ENCODE measurements at regions not wholly inside any gene's neighbourhood (a gene's known extent, or its start where the extent isn't known, plus 50 kb on each side); places are given as distances from the start of the nearest gene placed in this dataset.
"Not testable (repeated sequence)": the region's sequence is repeated elsewhere in the genome, so short reads cannot be mapped to it uniquely, and the experiment has no call there.

GRCh38 chrX:129071390-129071789 lies 451.9 kb downstream of the SMARCA1 start:
- no peak for DNase-seq

- no peak for DNase-seq
Measured at GRCh38 chrX:129065895-129066294, 457.4 kb downstream of the SMARCA1 start.

GRCh38 chrX:129058405-129058804 lies 464.9 kb downstream of the SMARCA1 start:
- DNase-seq = no peak

- DNase-seq = no peak
Measured at GRCh38 chrX:129043138-129043537, 480.2 kb downstream of the SMARCA1 start.

GRCh38 chrX:129041319-129041718 lies 482.0 kb downstream of the SMARCA1 start:
- DNase-seq = no peak

GRCh38 chrX:129040124-129040523 lies 483.2 kb downstream of the SMARCA1 start:
- no peak for DNase-seq

DNA sequence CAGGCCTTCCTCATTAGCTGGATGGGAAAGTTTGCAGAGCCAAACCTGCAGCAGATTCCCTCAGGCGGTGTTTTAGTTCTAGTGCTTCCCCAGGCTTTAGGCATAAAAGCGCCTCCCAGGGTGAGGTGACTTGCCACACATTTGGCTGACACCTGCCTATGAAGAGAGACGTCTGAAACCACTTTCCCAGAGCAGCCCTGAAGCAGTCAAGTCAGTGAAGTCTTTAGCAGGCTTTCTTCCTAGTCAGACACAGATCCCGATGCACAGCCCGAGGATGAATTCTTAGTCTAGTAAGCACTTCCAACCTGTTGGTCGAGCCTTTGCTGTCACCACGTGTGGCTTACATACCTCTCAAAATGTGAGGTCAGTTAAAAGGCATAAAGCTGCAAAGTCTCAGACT lies 484.1 kb downstream of the SMARCA1 start:
- DNase-seq = no peak

DNA sequence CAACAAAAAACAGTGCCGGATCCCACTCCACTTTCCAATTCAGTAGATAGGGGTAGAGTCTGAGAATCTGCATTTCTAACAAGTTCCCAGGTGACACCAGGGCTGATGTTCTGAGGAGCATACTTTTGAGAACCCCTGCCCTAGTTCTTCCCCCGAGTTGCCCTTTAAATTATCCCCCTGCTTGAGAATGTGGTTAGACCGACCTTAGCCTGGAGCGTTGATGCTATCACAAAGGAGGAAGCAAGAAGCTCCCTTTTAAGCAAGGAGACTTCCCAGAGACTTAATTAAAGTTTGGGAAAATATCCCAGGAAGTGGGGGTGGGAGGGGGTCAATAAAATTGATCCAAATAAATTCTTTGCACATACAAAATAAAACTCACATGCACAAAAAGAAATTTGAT lies 485.9 kb downstream of the SMARCA1 start:
- DNase-seq = no peak

DNA sequence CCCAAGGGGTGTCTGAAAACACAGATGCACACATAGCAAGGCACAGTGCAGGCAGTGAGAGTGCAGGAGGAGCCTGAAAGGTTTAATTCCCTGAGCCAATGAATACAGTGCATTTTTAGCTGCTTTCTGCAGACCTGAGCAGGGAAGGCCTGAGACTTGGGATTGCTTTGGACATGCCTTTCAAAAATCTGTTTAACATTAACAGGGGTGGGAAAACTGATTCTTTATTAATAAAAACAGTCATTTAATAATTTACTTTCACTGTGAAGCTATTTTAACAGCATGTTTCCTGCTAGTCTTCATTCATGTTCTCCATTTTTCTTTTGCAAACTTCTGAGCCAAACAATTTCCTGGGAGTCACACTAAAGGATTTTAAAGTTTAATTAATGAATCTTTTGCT lies 488.1 kb downstream of the SMARCA1 start:
- no peak for DNase-seq

DNA sequence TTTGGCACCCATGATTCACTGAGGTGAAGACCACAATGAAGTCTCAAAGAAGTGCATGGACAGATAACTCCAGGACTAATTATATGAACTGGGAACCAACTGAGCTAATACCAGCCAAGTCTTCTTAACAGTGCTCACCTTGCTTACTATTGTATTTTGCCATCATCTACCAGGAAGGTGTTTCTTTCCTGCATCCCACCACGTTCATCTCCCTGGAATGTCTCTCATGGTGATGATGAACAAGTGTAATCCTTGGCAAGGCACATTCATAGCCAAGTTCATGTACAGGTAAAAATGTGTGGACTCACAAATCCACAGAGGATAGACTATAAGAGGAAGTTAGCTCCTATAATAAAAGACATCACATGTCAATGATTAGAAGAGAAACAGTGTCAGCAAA lies 489.1 kb downstream of the SMARCA1 start:
- no peak for DNase-seq

DNA sequence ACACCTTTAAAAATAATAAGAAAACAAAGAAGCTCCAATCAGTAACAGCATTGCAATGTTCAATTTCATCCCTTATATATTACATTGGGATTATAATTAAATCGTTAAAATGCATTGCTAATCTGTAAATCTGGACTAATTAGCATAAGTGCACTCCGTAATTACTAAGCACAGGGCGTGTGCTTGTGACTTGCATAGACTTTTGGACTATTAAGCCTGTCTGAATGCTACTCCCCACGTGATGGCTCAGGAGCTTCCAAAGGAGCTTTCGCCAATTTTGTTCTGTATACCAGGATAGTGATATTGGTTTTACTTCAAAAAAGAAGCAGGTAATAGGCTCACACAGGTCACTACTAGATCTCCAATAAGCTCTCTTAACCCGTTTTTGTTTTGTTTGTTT lies 497.1 kb downstream of the SMARCA1 start:
- no peak for DNase-seq

- no peak for DNase-seq
Measured at GRCh38 chrX:129025376-129025775, 497.9 kb downstream of the SMARCA1 start.

GRCh38 chrX:129019412-129019811 lies 503.9 kb downstream of the SMARCA1 start:
- no peak for DNase-seq

DNA sequence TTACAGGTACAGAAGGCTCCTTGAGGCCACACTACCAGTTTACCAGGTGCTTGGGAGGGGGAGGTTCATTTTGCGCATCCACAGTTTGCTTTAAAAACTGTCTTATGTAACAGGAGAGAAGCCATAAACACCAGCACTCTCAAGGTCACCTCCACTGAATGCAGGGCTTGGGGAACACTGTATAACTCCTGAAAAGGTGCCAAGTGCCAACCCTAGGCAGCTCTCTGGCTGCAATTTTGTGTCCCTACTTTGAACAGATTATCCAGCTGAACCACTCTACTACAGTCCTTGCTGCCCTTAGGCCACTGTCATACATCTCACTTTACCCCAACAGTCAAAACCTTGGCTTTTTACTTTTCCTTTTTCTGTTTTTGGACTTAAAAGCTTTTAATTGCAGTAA lies 507.9 kb downstream of the SMARCA1 start:
- no peak for DNase-seq

DNA sequence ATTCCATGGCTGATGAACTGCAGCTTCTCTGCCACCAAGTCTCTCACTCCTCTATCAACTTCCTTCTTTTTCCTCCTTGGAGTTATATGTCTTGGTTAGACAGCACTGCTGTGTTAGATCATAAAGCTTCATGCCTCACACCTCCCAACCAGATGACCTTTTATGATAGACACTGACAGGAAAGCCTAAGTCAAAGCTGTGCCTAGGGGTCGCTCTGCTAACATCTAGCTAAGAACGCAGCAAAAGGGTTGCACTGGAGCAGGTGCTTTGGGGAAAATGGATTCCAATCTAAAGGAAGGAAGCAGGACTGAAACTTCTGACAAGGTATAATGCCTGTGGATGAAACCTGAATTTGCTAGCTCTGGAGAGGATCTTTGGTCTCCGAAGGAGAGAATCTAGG lies 509.7 kb downstream of the SMARCA1 start:
- no peak for DNase-seq

DNA sequence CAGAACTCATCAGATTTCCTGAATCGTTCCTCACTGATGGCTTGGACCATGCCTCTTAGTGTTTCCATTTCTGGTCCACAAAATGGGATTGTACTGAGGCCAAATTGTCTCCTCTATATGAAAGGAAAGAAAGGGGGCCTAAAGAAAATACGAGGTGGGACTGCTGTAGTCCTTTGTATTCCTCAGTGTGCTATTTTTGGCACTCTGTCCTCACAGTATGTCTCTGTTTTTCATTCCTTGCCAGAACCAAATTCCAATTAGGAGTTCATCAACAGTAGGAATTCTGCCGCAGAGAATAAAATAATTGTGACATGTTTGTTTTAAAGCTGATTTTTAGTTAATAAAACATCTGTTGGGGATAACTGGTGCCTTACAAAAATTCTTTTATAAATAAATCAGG lies 515.7 kb downstream of the SMARCA1 start:
- no peak for DNase-seq

GRCh38 chrX:129006491-129006890 lies 516.8 kb downstream of the SMARCA1 start:
- no peak for DNase-seq

DNA sequence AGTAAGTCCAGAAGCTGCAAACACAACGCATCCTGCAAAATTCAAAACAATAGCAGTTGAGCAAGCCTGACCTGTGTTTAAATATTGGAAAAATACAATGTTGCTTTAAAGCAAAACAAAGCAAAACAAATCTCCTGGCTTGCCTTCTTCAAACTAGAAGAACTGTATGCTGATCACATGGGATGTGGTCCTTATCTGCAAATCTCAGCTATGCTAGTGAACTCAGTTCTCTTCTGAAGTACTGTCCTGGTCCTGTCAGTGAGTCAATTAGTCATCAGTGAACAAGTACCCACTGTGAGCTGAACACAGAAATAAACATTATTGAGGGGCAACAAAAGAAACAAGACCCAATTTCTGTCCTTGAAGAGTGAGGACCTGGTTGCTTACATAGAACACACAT lies 522.5 kb downstream of the SMARCA1 start:
- no peak for DNase-seq

- DNase-seq = no peak
Measured at GRCh38 chrX:129000018-129000417, 523.3 kb downstream of the SMARCA1 start.

DNA sequence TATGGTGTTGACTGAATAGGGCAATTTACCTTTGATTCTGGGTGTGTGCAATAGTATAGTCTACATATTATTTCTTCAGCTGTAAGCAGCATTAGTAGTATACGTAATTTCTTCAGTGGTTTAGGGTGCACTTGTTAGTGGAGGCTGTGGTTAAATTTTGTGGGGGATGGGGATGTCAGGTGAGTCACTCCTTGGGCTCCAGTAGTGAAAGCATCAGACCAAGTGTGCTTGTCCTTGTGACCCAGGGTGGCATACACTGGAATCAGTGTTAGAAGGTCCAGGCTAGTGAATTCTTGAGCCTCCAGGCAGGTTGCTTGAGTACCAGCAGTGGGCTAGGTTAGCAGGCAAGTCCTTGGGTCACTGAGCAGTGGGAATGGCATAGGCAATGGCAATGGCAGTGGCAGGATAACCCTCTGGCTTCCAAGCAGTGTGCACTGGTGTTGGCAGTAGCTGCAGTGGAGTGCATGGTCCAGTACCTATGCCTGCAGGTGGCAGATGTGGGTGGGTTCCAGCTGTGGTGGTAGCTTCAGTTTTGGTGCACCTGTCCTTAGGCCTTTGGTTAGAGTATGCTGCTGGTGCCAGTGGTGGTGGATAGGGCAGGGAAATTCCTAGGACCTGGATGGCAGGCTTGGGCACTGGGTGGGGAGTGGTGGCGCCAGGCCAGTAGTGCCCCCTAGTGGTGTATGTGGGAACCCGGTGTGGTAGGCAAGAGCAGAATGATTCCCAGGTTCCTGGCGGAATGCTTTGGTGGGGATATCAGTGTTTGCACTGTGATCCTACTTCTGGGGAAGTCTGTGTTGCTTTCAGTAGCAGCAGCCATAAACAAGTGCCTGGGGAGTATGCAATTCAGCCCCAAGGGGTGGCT lies 531.0 kb downstream of the SMARCA1 start:
- no peak for DNase-seq

GRCh38 chrX:128975745-128976144 lies 547.5 kb downstream of the SMARCA1 start:
- DNase-seq = no peak

DNA sequence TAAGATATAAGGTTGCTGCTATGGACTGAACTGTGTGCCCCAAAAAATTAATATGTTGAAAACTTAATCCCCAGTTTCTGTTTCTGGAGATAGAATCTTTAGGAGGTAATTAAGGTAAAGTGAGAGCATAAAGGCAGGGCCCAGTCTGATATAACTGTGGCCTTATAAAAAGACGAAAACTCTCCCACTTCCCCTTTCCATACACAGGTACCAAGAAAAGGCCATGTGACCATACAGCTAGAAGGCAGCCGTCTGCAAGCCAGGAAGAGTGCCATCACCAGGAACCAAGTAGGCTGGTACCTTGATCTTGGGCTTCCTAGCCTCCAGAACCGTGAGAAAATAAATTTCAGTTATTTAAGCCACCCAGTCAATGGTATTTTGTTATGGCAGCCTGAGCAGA lies 550.3 kb downstream of the SMARCA1 start:
- DNase-seq = no peak

DNA sequence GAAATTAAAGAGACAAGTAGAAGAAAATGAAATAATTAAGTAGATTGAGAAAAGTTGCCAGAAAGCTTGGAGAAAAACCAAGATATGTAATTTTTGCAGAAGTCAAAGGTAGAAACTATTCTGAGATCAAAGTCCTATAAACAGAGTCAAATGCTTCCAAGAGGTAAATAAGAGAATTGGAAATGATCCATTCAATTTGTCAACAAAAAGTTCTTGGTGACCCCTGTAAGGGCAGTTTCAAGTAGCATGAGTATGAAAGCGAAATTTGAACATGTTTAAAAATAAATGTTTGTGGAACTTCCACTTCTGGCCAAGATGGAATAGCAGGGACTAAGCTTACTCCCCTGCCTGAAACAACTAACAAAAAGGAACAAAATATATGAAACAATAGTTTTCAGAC lies 562.0 kb downstream of the SMARCA1 start:
- DNase-seq = no peak

DNA sequence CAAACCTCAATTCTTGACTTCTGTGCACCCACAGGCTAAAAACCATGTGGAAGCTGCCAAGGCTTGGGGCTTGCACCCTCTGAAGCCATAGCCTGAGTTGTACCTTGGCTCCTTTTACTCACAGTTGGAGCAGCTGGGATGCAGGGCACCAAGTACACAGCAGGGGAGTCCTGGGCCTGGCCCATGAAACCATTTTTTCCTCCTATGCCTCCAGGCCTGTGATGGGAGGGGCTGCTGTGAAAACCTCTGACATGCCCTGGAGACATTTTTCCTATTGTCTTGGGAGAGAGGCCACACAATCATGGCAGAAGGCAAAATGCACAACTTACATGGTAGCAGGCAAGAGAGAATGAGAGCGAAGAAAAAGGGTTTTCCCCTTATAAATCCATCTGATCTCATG lies 568.6 kb downstream of the SMARCA1 start:
- not testable (repeated sequence) for DNase-seq

- DNase-seq = no peak
Measured at GRCh38 chrX:128931071-128931470, 592.2 kb downstream of the SMARCA1 start.
